Breast epithelium (tissue), 4 donors: ENCODE measurements at regions not wholly inside any gene's neighbourhood (a gene's known extent, or its start where the extent isn't known, plus 50 kb on each side); places are given as distances from the start of the nearest gene placed in this dataset.

ENCODE experiments used
- DNase-seq, 2 donors: peaks; one replicate each; pipeline ENCODE4 v3.0.0-alpha.2; 2019; ENCODE audit warnings: low spot score in 2 of 2
- H3K27ac ChIP-seq, 2 donors: fragments of 200-600 bp; sonication (generic) in 1 of 2; one replicate each; pipeline ENCODE4 v1.5.1; 2016 to 2019; ENCODE audit warnings: mild to moderate bottlenecking in 1 of 2
- H3K27me3 ChIP-seq, 2 donors: fragments of 200-600 bp; sonication (generic) in 1 of 2; one replicate each; pipeline versions ENCODE4 v1.5.1 to v1.6.0; 2017 to 2019; ENCODE audit warnings: control low read depth in 1 of 2, mild to moderate bottlenecking in 1 of 2
- H3K36me3 ChIP-seq: fragments of 200-600 bp; one replicate; pipeline ENCODE4 v1.5.1; 2019
- H3K4me1 ChIP-seq, 2 donors: fragments of 200-600 bp; sonication (generic); one replicate each; pipeline ENCODE4 v1.5.1; 2016 to 2019; ENCODE audit warnings: control low read depth in 1 of 2
- H3K4me3 ChIP-seq, 3 donors: fragments of 200-600 bp; sonication (generic); 1 replicate in 2 of 3; 2 replicates in 1 of 3; pipeline ENCODE4 v1.5.1; 2016 to 2019; ENCODE audit warnings: mild to moderate bottlenecking in 3 of 3, moderate library complexity in 2 of 3
- H3K9me3 ChIP-seq, 2 donors: fragments of 200-600 bp; sonication (generic) in 1 of 2; one replicate each; pipeline ENCODE4 v1.5.1; 2016 to 2019; ENCODE audit warnings: control low read depth in 1 of 2
- POLR2A ChIP-seq: fragments of 450-650 bp; IDR thresholded peaks from one replicate; pipeline ENCODE4 v1.6.1; 2016; ENCODE audit warnings: antibody characterized with exemption, mild to moderate bottlenecking, moderate library complexity
- POLR2AphosphoS5 ChIP-seq, 3 donors: sonication (generic); formaldehyde crosslinking; IDR thresholded peaks; one replicate each; pipeline ENCODE4 v1.6.1; 2017; ENCODE audit warnings: antibody characterized with exemption in 3 of 3
- intact Hi-C: fragments of 100-400 bp; cut with DNase I; formaldehyde crosslinking; loops from one replicate; pipeline ENCODE4 v1.15.1; 2023; ENCODE audit warnings: low total_unique reads
- TF ChIP-seq, protein P1 (sequence below), 3 donors: fragments of 450-650 bp; IDR thresholded peaks; one replicate each; pipeline ENCODE4 v1.5.1; 2016 to 2017; ENCODE audit warnings: antibody characterized with exemption in 3 of 3, mild to moderate bottlenecking in 3 of 3, moderate library complexity in 3 of 3

- intact Hi-C loops, result no loop called here
- TF ChIP-seq, protein P1, sequence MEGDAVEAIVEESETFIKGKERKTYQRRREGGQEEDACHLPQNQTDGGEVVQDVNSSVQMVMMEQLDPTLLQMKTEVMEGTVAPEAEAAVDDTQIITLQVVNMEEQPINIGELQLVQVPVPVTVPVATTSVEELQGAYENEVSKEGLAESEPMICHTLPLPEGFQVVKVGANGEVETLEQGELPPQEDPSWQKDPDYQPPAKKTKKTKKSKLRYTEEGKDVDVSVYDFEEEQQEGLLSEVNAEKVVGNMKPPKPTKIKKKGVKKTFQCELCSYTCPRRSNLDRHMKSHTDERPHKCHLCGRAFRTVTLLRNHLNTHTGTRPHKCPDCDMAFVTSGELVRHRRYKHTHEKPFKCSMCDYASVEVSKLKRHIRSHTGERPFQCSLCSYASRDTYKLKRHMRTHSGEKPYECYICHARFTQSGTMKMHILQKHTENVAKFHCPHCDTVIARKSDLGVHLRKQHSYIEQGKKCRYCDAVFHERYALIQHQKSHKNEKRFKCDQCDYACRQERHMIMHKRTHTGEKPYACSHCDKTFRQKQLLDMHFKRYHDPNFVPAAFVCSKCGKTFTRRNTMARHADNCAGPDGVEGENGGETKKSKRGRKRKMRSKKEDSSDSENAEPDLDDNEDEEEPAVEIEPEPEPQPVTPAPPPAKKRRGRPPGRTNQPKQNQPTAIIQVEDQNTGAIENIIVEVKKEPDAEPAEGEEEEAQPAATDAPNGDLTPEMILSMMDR (IDR thresholded peaks at IDR 0.05), result no peak
- H3K36me3 ChIP-seq, result no peaks in the 10 kb centered on the region
Measured at GRCh38 chr9:105846825-105847224, 152.5 kb downstream of the TMEM38B start.

GRCh38 chr9:105850852-105851500, 156.6 kb downstream of the TMEM38B start:
- H3K4me1 ChIP-seq, result no peaks in the 10 kb centered on the region
- intact Hi-C loops, result no loop called here
- H3K36me3 ChIP-seq, result no peaks in the 10 kb centered on the region
- H3K27ac ChIP-seq, result no peak overlapping the region
- no peak for TF ChIP-seq POLR2A
- no peak for TF ChIP-seq POLR2AphosphoS5 (IDR thresholded peaks at IDR 0.05)
- TF ChIP-seq, protein P1 (IDR thresholded peaks at IDR 0.05), result no peak
- no peak overlapping the region for H3K4me3 ChIP-seq
- DNase-seq, result no peak
- H3K27me3 ChIP-seq, result no peaks in the 10 kb centered on the region
- no peaks in the 10 kb centered on the region for H3K9me3 ChIP-seq

More at GRCh38 chr9:105846825-105847224, 152.5 kb downstream of the TMEM38B start:
- H3K4me1 ChIP-seq, result no peaks in the 10 kb centered on the region
- no peaks in the 10 kb centered on the region for H3K9me3 ChIP-seq
- H3K27me3 ChIP-seq, result no peaks in the 10 kb centered on the region
- no peak overlapping the region for H3K4me3 ChIP-seq
- H3K27ac ChIP-seq, result no peak overlapping the region
- DNase-seq, result no peak

GRCh38 chr9:105854026-105854782, 159.9 kb downstream of the TMEM38B start:
- Histone ChIP-seq H3K36me3 (no peaks in the 10 kb centered on the region), H3K9me3 (no peaks in the 10 kb centered on the region), H3K4me3 (no peak overlapping the region), H3K27ac (no peak overlapping the region), H3K27me3 (no peaks in the 10 kb centered on the region), H3K4me1 (no peaks in the 10 kb centered on the region)
- TF ChIP-seq, protein P1 (IDR thresholded peaks at IDR 0.05), result no peak
- no peak for TF ChIP-seq POLR2A
- no peak for TF ChIP-seq POLR2AphosphoS5 (IDR thresholded peaks at IDR 0.05)
- no peak for DNase-seq
- intact Hi-C loops, result no loop called here

- intact Hi-C loops, result no loop called here
- H3K4me1 ChIP-seq, result no peaks in the 10 kb centered on the region
- H3K9me3 ChIP-seq, result no peaks in the 10 kb centered on the region
- no peak for DNase-seq
- H3K27ac ChIP-seq, result no peak overlapping the region
- no peak overlapping the region for H3K4me3 ChIP-seq
- TF ChIP-seq POLR2AphosphoS5 (IDR thresholded peaks at IDR 0.05) (no peak), POLR2A (no peak)
- TF ChIP-seq, protein P1 (IDR thresholded peaks at IDR 0.05), result no peak
- H3K27me3 ChIP-seq, result no peaks in the 10 kb centered on the region
- no peaks in the 10 kb centered on the region for H3K36me3 ChIP-seq
Measured at GRCh38 chr9:105854783-105855724, 160.7 kb downstream of the TMEM38B start.
